ENCODE measurements at regions not wholly inside any gene's neighbourhood (a gene's known extent, or its start where the extent isn't known, plus 50 kb on each side); places are given as distances from the start of the nearest gene placed in this dataset.

DNA sequence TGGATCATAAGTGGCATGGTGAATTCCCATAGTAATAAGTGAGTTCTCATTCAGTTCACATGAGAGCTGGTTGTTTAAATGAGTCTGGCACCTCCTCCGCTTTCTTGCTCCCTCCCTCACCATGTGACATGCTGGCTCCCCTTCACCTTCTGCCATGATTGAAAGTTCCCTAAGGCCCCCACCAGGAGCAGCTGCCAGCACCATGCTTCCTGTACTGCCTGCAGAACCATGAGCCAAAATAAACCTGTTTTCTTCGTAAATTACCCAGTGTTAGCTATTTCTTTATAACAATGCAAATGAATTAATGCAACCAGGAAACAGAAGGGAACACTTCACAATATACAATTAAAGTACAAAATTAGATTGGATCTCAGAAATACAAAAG is 257.0 kb downstream of the MREG start:
- no peak for TF ChIP-seq EZH2phosphoT487 (IDR thresholded peaks at IDR 0.05; ENCODE audit: borderline replicate concordance, low read length)
- TF ChIP-seq, protein P1, sequence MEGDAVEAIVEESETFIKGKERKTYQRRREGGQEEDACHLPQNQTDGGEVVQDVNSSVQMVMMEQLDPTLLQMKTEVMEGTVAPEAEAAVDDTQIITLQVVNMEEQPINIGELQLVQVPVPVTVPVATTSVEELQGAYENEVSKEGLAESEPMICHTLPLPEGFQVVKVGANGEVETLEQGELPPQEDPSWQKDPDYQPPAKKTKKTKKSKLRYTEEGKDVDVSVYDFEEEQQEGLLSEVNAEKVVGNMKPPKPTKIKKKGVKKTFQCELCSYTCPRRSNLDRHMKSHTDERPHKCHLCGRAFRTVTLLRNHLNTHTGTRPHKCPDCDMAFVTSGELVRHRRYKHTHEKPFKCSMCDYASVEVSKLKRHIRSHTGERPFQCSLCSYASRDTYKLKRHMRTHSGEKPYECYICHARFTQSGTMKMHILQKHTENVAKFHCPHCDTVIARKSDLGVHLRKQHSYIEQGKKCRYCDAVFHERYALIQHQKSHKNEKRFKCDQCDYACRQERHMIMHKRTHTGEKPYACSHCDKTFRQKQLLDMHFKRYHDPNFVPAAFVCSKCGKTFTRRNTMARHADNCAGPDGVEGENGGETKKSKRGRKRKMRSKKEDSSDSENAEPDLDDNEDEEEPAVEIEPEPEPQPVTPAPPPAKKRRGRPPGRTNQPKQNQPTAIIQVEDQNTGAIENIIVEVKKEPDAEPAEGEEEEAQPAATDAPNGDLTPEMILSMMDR (IDR thresholded peaks at IDR 0.05; ENCODE audit: low read depth, low read length, poor library complexity, severe bottlenecking) = no peak

All from DOHH2 (cell line).